ENCODE measurements at regions not wholly inside any gene's neighbourhood (a gene's known extent, or its start where the extent isn't known, plus 50 kb on each side); places are given as distances from the start of the nearest gene placed in this dataset.
"Not testable (repeated sequence)": the region's sequence is repeated elsewhere in the genome, so short reads cannot be mapped to it uniquely, and the experiment has no call there.

- intact Hi-C loops (cut with DNase I), result no loop called here
Measured at GRCh38 chr10:2037246-2037645, 299.9 kb upstream of the ADARB2 start.

DNA sequence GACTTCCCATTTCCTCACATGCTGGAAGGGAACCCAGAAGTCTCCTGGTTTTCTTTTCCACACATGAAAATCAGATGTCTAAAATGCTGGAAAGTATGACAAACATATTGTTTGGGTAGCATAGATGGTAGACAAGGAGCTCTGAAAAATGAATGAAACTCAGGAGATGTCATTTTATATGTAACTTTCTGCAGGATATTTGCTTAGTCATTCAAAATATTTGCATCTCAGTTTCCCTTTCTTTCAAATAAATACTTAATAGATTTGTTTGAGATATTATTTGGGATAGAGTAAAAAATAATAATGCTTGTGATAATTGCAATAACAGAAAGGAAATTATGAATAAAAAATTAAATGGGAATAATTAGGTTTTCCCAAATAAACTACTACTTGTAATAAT, 298.9 kb upstream of the ADARB2 start:
- Histone ChIP-seq H3K27ac (no peak overlapping the region), H3K9me3 (no peaks in the 10 kb centered on the region), H3K27me3 (no peaks in the 10 kb centered on the region), H3K4me1 (no peaks in the 10 kb centered on the region), H3K4me3 (no peak overlapping the region), H3K36me3 (no peaks in the 10 kb centered on the region)
- no peak for TF ChIP-seq CTCF (IDR thresholded peaks at IDR 0.05)
- intact Hi-C loops (cut with DNase I), result no loop called here
- no peak for DNase-seq
- ATAC-seq, result no peak

More at GRCh38 chr10:2037246-2037645, 299.9 kb upstream of the ADARB2 start:
- TF ChIP-seq CTCF (IDR thresholded peaks at IDR 0.05), result no peak
- Histone ChIP-seq H3K4me3 (no peak overlapping the region), H3K9me3 (no peaks in the 10 kb centered on the region), H3K36me3 (no peaks in the 10 kb centered on the region), H3K4me1 (no peaks in the 10 kb centered on the region), H3K27ac (no peak overlapping the region), H3K27me3 (no peaks in the 10 kb centered on the region)
- ATAC-seq, result no peak
- no peak for DNase-seq

- H3K9me3 ChIP-seq, result no peaks in the 10 kb centered on the region
- intact Hi-C loops (cut with DNase I), result no loop called here
- H3K27me3 ChIP-seq, result no peaks in the 10 kb centered on the region
Measured at GRCh38 chr10:2030046-2030445, 292.7 kb upstream of the ADARB2 start.

DNA sequence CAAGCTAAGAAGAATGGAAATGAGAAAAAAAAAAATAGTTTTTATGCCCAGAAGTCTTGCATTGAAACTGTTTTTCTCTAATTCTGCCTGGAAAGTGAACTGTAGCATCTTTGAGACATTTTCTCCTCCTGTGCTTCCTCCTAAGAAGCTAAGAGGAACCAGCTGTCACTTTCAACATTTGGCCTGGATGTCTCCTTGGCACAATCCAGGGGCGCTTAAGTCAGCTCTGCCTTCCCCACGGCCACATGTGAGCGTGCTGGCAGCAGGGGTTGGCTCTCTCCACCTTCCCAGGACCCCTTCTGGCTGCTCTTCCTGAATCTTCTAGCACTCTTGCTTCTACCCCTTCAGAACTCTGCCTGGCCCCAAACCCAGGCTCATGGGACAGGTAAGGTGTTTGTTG, 289.6 kb upstream of the ADARB2 start:
- H3K4me3 ChIP-seq, result no peak overlapping the region
- ATAC-seq (no peak), DNase-seq (no peak)
- H3K9me3 ChIP-seq, result no peaks in the 10 kb centered on the region
- no peak overlapping the region for H3K27ac ChIP-seq
- H3K27me3 ChIP-seq, result no peaks in the 10 kb centered on the region
- TF ChIP-seq CTCF (IDR thresholded peaks at IDR 0.05), result no peak
- H3K4me1 ChIP-seq, result no peaks in the 10 kb centered on the region
- intact Hi-C loops (cut with DNase I), result no loop called here
- no peaks in the 10 kb centered on the region for H3K36me3 ChIP-seq

More at GRCh38 chr10:2030046-2030445, 292.7 kb upstream of the ADARB2 start:
- ATAC-seq (no peak), DNase-seq (no peak)
- no peak for TF ChIP-seq CTCF (IDR thresholded peaks at IDR 0.05)
- H3K4me1 ChIP-seq, result no peaks in the 10 kb centered on the region
- no peaks in the 10 kb centered on the region for H3K36me3 ChIP-seq
- no peak overlapping the region for H3K27ac ChIP-seq
- H3K4me3 ChIP-seq, result no peak overlapping the region

GRCh38 chr10:2024750-2025149, 287.4 kb upstream of the ADARB2 start:
- H3K9me3 ChIP-seq; H3K36me3 ChIP-seq; H3K4me3 ChIP-seq; H3K27me3 ChIP-seq; DNase-seq; H3K27ac ChIP-seq; intact Hi-C loops (cut with DNase I); H3K4me1 ChIP-seq; ATAC-seq: not testable (repeated sequence)

GRCh38 chr10:2023687-2024086, 286.4 kb upstream of the ADARB2 start:
- DNase-seq, result no peak
- no peak overlapping the region for H3K27ac ChIP-seq

More at GRCh38 chr10:2023687-2024086, 286.4 kb upstream of the ADARB2 start:
- H3K9me3 ChIP-seq, result no peaks in the 10 kb centered on the region
- no peaks in the 10 kb centered on the region for H3K4me1 ChIP-seq
- ATAC-seq, result no peak
- intact Hi-C loops (cut with DNase I), result no loop called here
- H3K4me3 ChIP-seq, result no peak overlapping the region
- no peaks in the 10 kb centered on the region for H3K27me3 ChIP-seq
- no peak for TF ChIP-seq CTCF (IDR thresholded peaks at IDR 0.05)
- no peaks in the 10 kb centered on the region for H3K36me3 ChIP-seq
